Colonic mucosa (tissue), 4 donors: ENCODE measurements at regions not wholly inside any gene's neighbourhood (a gene's known extent, or its start where the extent isn't known, plus 50 kb on each side); places are given as distances from the start of the nearest gene placed in this dataset.

Experiments
- DNase-seq: peaks from one replicate; pipeline ENCODE4 v3.0.0-alpha.2; 2020
- H3K27ac ChIP-seq: fragments of 200-600 bp; one replicate; pipeline ENCODE4 v1.8.0; 2021
- H3K27me3 ChIP-seq: fragments of 200-600 bp; one replicate; pipeline ENCODE4 v1.8.0; 2021
- H3K36me3 ChIP-seq: fragments of 200-600 bp; one replicate; pipeline ENCODE4 v1.8.0; 2021
- H3K4me1 ChIP-seq: fragments of 200-600 bp; one replicate; pipeline ENCODE4 v1.8.0; 2021; ENCODE audit warnings: mild to moderate bottlenecking
- H3K4me3 ChIP-seq: fragments of 200-600 bp; one replicate; pipeline ENCODE4 v1.8.0; 2021
- H3K9ac ChIP-seq, 2 donors: one replicate each; pipeline ENCODE4 v1.7.0; 2013; ENCODE audit warnings: control low read depth in 2 of 2, low read depth in 2 of 2, low read length in 2 of 2
- H3K9me3 ChIP-seq: fragments of 200-600 bp; one replicate; pipeline ENCODE4 v1.8.0; 2021
- CTCF ChIP-seq: fragments of 200-600 bp; IDR thresholded peaks from one replicate; pipeline ENCODE4 v1.8.0; 2022; ENCODE audit warnings: antibody characterized with exemption, mild to moderate bottlenecking
- intact Hi-C: fragments of 100-400 bp; cut with DNase I; formaldehyde crosslinking; loops from one replicate; pipeline ENCODE4 v1.14.1; 2022
- donor health status: healthy.
- donor health status: DM: no; HTN: no; CAD: no.
- donor health status: DM: no; HTN: no; CAD: no.

GRCh38 chr6:25042536-25042935 lies 106.8 kb upstream of the RIPOR2 start:
- TF ChIP-seq CTCF: no peak
- intact Hi-C loops: no loop called here
- no peaks in the 10 kb centered on the region for H3K9me3 ChIP-seq
- no peak overlapping the region for H3K4me3 ChIP-seq
- H3K4me1 ChIP-seq: no peaks in the 10 kb centered on the region
- no peak overlapping the region for H3K9ac ChIP-seq
- no peaks in the 10 kb centered on the region for H3K27me3 ChIP-seq
- H3K27ac ChIP-seq: no peak overlapping the region
- H3K36me3 ChIP-seq: no peaks in the 10 kb centered on the region
- DNase-seq: no peak

- intact Hi-C loops: no loop called here
- no peak overlapping the region for H3K9ac ChIP-seq
- no peaks in the 10 kb centered on the region for H3K9me3 ChIP-seq
- no peak for DNase-seq
- H3K4me1 ChIP-seq: no peaks in the 10 kb centered on the region
- no peaks in the 10 kb centered on the region for H3K27me3 ChIP-seq
- no peak for TF ChIP-seq CTCF
- no peak overlapping the region for H3K27ac ChIP-seq
- H3K36me3 ChIP-seq: no peaks in the 10 kb centered on the region
- H3K4me3 ChIP-seq: no peak overlapping the region
These were observed 107.4 kb upstream of the RIPOR2 start for GRCh38 chr6:25042984-25043725.

- H3K4me1 ChIP-seq: no peaks in the 10 kb centered on the region
- no peaks in the 10 kb centered on the region for H3K9me3 ChIP-seq
- no peak for DNase-seq
- intact Hi-C loops: no loop called here
- H3K27me3 ChIP-seq: no peaks in the 10 kb centered on the region
- no peak overlapping the region for H3K4me3 ChIP-seq
- H3K36me3 ChIP-seq: no peaks in the 10 kb centered on the region
- H3K27ac ChIP-seq: no peak overlapping the region
- H3K9ac ChIP-seq: no peak overlapping the region
- TF ChIP-seq CTCF: no peak
These were observed 108.1 kb upstream of the RIPOR2 start for GRCh38 chr6:25043892-25044291.

GRCh38 chr6:25046942-25047341 lies 111.2 kb upstream of the RIPOR2 start:
- DNase-seq: no peak
- Histone ChIP-seq H3K4me3 (no peak overlapping the region), H3K36me3 (no peaks in the 10 kb centered on the region), H3K27me3 (no peaks in the 10 kb centered on the region), H3K9ac (no peak overlapping the region), H3K9me3 (no peaks in the 10 kb centered on the region), H3K4me1 (no peaks in the 10 kb centered on the region), H3K27ac (no peak overlapping the region)
- intact Hi-C loops: no loop called here
- no peak for TF ChIP-seq CTCF

GRCh38 chr6:25050356-25050755 lies 114.6 kb upstream of the RIPOR2 start:
- Histone ChIP-seq H3K27me3 (no peaks in the 10 kb centered on the region), H3K27ac (no peak overlapping the region)
- no peak for TF ChIP-seq CTCF

More at GRCh38 chr6:25050356-25050755, 114.6 kb upstream of the RIPOR2 start:
- intact Hi-C loops: no loop called here
- Histone ChIP-seq H3K4me1 (no peaks in the 10 kb centered on the region), H3K36me3 (no peaks in the 10 kb centered on the region), H3K9ac (no peak overlapping the region), H3K9me3 (no peaks in the 10 kb centered on the region), H3K4me3 (no peak overlapping the region)
- DNase-seq: no peak
